GM19467 (cell line): ENCODE measurements at regions not wholly inside any gene's neighbourhood (a gene's known extent, or its start where the extent isn't known, plus 50 kb on each side); places are given as distances from the start of the nearest gene placed in this dataset.

Experiments used
- ATAC-seq: cut with Tn5 transposase; IDR thresholded peaks from one replicate; pipeline ENCODE4 v1.9.1; 2021; ENCODE audit warnings: mild to moderate bottlenecking, moderate library complexity; ENCODE audit not compliant: unreplicated experiment

DNA sequence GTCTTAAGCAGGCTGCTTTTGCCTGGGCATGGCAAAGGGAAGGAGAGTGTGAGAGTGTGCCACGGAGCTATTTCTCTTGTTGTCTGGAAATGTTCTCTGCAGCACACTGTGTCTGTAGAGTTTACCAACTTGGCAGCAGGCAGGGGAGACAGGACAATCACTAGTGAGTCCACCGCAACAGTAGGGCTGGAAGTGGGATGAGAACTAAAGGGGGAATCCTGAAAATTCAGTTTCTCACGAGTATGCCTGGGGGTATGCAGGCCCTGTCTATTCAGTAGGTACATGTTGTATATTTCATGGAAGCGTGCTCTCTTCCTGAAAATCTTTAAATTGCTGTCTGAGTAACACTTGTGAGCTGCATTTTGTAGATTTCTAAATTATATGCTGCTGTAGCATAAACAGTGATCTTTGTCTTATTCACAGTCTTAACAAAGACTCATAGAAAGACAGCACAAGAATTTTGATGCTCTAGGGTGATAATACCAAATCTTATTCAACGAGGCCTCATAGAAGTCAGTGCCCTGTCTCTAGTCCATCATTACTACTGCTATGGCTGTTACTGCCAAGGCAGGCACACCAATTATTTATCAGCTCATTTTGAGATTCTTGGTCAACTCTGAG is 200.4 kb upstream of the LEF1 start:
- ATAC-seq: no peak

DNA sequence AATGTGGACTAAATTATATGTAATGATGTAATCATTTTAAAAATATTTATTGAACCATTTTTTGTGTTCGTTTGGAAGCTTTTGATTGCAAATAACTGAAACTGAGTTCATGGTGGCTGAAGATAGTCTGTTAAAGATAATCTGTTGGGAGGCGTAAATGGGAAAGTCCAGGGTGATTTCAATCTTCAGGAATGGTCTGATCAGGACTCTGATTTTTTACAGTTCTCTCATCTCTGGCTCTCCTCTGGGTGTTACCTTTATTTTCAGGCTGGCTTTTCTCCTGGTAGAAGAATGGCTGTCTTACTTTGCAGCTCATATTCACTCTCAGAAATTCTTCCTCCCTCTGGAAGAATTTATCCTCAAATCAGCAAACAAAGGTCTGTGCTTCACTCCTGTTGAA is 199.0 kb upstream of the LEF1 start:
- ATAC-seq: no peak

DNA sequence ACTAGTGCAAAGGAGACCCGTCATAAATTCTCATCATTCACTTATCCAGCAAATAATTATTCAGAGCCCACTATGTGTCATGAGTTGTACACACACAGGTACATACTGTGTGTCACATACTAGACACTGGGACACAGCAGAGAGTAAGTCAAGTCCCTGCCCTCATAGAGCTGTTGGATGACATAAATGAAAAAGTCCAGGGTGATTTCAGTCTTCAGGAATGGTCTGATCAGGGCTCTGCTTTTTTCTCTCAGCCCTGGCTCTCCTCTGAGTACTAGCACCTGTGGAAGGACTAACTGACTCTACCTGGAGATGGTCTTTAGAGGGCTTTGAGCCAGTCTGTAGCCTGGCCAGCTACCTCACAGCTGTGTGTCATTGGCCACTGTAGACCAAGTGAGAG is 198.0 kb upstream of the LEF1 start:
- no peak for ATAC-seq

DNA sequence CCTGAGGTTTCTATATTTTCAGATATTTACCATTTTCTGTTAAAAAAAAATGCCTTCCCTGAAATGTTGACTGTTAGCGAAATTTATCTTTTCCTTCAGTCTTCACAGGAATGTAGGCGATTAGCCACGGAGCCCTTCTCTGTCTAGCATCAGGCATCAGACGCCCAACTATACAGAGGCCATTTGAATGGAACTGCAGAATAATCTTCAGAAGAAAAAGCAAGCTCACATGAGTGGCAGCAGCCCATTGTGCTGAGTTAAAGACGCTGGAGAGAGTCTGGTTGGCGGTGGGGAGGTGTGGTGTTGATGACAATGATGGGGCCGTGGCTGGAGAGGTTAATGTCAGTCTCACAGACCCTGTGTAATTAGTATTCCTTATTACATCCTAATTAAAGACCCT is 196.8 kb upstream of the LEF1 start:
- ATAC-seq: no peak

DNA sequence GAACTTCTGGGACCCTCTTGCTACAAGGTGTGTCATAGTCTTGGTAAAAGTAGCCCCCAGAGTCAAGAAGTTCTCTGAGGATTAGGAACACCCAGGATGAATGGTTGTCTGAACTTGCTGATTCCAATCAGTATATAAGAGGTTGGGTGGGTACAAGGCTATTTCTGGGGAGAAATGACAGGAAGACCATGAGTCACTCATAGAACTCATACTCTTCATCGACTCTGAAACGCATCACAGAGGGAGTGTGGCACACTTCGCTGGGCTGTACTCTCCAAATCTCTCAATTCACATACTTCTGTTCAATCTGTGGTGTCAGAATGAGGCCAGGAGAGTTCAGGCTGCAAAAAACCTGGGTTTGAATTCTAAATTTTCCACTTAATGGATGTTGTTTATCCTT is 193.2 kb upstream of the LEF1 start:
- no peak for ATAC-seq

DNA sequence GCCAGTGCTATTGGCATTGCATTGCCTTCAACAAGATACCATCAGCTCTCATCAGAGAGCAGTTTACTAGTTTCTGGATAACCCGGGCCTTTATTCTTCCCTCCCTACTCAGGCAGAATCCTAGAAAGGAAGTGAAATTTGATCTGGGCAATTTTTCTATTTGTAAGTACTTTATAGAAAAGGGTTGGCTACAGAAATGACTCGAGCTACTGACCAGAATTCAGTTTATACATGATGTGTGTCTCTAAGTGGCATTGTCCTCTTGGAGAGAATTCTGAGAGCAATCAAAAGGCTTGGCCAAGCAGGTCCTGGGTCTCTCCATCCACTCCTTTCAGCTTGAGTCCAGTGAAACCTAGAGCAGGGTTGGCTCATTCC is 192.7 kb upstream of the LEF1 start:
- no peak for ATAC-seq

DNA sequence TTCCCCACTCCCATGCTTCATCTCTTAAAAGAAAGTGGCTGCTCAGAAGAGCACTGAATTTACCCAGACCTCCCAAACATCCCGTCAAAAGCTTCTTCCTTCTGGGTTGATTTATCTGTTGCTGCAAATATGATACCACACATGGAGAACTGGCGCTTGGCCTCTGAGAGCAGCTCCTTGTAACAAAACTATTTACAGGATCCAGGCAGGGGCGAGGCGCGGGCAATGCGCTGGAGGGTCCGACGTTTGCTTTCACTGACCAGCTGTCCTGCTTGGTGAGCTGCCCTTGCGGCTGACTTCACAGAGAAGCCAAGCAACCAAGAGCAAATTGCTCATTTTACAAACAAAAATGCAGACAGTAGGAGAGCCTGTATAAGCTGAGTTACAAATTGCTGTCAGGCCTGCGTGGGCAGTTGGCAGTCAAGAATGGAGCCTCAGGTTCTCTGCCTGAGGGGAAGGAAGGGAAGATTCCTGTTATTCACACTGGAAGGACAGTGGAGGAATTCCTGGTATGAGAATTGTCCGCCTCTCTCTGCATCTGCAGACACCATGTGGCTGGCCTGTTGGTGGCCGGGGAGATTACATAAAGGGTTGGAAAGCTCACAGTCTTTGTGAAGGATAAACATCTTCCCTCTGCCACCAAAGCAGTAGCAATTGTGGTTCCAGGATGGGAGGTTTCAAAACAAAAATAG is 192.2 kb upstream of the LEF1 start:
- ATAC-seq: no peak

DNA sequence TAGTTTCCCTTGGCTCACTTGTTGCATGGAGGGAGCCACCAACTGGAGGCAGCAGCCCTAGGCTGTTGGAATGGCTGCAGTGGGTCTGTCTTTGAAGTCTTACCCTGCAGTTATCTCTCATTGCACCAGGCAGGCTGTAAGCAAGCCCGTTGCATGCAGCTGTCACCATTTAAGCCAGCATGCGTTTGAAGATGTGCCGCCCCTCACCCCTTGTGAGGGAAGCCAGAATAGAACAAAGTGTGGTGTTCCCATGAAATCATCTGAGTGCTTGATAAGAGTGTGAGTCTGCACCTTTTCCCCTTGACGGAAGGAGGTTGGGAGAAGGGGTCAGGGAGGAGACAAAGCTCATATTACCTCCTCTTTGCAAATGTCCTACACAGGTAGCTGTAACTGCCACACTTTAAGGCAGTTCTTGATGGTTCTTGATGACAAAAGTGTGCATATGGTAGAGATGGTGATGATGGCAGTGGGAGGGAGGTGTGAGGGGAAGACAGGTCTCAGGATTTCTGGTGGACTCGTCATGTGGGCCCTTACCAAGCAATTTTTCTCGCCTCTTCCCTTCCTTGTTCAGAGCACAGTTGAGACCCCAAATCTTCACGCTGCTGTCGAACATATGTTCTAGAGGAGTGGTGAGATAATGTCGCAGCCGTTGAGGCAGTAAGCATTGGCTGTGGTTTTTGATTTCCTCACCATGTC is 191.4 kb upstream of the LEF1 start:
- no peak for ATAC-seq

DNA sequence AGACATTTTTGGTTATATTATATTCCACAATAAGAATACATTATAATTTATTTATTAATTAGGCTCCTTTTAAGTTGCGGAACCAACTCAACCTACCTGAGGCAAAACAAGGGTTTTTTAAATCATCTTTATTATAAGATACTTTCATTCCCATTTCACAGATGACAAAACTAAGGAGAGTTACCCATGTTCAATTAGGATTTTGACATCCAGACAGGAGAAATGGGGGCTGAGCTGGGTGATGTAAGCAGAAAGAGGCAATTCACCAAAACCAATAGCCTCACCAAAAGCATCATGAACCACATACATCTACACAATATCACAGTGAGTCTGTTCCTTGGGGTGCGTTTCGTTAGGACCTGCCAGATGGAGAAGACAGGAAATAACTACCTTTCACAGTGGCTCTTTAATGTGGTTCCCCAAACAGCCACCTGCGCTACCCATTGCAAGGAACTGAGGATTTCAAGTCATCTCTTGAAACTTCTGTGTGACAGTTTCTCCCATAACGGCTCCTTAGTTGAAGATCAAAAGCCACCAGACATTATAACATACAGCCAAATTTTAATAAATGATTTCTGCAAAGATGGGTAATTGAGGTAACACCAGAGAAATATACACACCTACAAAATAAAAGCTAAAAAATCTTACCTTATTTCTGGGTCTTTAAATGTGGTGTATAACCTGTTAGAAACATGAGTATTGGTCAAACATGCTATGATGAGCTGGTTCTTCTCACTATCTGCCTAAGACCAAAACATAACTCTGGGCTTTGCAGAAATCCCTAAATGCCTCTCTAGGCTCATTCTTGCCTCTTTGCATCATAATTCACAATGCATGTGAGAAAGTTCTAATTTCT is 190.6 kb upstream of the LEF1 start:
- ATAC-seq: no peak

DNA sequence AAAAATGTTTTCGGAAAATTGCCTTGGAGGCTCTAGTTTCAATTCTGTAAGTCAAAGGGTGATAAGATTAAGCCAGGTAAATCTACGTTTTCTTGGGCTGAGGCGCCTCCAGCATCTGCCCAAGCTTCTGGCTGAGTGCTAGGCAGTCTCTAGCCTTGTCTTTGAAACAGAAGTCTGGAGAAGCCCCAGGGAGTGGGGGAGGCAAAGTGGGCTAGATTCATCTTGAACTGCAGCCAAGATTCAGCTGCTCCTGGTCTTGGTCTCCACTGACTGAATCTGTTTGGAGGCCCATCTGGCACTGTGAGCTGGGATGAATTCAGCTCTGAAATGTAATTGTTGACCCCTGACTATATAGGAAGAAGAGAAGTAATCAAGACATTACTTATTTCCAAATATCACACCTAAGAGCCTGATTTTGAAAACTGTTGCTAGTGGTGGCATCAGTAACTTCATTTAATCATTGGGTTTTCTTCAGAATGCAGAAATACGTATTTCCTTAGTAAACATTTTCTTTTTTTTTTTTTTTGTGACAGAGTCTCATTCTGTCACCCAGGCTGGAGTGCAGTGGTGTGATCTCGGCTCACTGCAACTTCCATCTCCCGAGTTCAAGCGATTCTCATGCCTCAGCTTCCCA is 187.3 kb upstream of the LEF1 start:
- ATAC-seq: no peak

DNA sequence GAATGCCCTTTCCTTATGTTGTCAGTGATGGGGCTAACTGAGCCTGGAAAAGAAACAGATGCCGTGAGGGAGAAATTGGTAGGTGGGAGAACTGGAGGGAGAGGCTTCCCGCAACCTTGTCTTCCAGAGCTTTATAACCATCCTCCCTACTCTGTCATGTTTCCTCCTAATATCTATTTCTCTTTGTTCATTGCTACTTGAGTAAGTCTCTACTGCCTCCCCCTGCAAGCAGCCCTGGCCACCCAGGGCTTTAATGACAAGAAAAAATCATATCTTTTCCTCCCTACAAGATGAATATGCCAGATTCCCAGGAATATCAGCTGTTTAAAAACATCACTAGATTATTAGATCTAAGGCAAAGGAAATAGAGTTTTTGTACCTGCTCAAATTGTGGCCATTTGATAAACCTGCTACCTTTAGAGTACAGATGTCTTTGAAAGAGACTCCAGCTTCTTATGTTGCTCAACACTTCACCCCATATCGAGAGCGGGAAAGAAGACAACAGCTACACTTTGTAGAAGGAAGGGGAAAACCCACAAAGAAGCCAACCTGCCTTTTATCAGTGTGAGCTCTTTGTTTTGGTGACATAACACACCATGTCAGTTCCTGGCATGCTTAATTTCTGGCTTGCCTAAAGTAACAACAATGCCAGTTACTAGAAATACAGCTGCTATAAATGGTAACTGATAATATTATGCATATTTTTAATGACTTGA is 186.6 kb upstream of the LEF1 start:
- no peak for ATAC-seq

DNA sequence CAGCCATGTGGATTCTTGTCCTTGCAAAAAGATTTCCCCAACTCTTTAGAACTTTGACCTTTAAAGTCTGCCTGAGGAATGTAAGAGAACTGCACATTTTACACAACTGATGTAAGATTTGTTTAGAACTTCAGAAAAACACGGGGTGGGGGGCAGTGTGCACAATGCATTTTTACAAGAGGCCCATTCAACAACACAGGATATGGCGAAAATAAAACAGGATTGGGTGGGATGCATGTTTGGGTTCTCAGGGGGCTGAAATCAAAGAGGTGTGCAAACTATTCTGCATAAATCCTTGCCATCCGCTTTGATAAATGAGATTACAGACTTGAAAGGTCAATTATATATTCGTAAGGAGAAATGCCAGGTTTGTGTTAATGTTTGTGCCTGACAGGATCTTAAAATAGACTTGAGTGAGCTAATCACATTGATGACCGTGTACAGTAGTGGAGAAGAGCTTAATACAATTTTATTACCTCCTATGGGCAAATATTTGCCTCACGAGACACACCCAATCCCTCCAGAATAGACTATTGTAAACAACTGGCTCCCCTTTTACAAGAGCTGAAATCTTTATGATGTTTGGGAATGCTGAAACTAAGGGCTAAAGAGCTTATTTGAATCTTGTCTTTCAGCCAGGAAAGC is 184.1 kb upstream of the LEF1 start:
- no peak for ATAC-seq

DNA sequence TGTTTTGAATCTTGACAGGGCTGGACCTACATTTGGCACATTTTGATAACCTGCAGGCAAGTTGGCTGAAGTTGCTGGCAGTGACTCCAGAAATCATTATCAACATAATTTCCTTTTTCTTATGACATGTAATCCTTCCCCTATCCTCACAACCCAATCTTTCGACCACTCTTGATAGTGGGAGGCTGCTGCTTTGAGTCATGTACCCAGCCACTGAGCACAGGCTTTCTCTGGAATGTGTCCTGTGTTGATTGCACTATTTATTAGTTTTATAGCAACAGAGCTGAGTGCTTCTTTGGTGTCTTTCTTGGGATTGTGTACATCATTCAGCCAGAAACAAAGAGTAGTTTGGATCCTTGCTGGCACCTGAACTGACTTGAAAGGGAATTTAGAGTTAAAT is 183.1 kb upstream of the LEF1 start:
- ATAC-seq: no peak

DNA sequence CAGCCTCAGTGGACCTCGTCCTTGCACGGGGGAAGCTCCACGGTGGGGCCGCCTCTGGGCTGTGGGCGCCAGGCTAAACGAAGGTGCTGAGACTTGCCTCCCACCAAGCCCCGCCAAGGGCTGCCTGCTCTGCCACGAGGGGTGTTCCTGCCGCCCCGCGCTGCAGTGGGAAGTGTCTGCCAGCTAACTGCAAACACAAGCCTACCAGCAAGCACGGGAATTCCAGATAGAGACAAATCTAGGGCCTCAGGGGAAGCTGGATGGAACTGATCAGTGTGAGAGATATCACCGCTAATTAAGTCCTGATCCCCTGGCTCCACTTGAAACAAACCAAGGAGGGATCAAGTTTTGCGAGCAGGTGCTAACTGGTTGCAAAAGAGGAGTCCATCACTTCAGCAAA is 181.6 kb upstream of the LEF1 start:
- ATAC-seq: no peak

DNA sequence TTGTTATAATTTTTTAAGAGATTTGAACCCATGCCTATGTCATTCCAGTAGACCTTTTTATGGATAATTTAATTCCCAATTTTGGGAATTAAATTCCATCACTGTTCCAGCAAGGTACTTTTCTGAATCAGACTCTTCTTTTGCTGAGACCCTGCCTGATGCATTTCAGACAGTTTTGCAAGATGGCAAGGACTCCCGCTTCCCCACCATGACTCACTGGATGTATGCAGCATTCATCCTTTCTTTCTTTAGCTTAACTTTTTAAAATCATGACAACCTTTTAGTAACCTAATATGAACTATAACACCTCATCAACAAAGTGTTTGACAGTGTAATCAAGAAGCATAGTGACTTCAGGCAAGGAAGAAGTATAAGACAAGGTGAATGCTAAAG is 178.1 kb upstream of the LEF1 start:
- no peak for ATAC-seq

DNA sequence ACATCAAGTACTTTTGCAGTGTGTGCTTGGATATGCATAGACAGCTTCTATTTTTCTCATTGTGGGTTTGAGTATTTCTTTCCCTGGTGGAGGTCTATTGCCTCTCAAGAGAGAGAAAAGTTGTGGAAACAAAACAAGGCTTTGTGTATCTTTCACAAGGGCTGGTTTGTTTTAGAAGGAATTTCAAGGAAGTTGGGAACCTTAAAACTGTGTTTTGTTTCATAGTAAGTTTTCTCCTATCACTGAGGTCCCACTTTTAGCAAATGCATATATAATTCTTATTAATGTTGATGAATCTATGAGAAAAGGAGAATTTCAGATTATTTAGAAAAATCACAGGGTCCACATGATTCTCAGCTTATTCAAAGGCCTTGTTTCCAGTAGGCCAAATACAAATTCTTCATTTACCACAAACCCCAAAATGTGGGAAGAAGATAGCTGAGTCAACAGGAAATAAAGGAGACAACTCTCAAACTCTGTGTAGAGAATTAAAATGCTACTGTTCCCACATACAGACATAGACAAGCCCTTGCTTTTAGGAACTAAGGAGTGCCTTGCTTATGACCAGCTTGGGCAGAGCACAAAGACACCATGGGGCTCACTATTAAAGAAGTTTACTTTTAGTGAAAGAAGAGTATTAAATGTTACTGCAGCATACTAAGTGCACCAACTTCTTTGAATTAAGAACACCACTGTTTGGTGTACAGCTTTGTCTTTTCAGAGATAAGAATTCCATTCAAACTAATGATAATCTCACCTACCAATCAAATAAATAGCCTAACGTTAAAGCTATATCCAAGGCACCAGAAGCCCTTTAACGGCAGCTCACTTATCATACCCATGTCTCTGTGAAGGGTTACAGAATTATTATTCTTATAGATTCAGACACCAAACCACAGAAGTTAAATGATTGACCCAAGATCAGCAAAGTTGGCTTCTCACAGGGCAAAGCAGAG is 177.4 kb upstream of the LEF1 start:
- ATAC-seq: no peak

DNA sequence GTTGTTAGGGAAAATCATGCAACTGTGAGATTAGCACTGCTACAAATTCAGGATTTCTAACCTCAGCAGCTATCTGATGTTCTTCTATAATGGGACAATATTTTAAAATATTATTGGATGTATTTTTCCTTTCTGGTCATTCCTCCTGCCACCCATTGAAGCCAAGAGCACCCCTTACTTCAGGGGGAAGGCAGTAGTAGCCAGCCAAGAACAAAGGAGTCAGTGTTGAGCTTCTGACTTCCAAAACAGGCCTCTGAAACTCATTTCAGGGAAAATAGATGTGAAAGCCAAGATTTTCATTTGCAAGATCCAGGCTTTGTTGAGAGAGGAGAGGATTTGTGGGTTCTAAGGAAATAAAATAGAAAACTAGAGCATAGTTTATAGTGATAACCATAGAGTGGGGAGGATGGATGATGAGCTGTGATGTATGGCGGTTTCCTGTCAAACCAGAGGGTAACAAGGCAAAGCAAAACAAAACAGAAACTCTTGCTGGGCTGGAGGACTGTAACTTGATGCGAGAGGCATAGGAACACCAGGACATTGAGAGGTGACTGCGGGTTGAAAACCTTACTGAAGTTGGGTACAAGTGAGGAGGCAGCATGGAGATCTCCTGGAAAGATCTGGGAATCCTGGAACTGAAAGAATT is 173.7 kb upstream of the LEF1 start:
- no peak for ATAC-seq

DNA sequence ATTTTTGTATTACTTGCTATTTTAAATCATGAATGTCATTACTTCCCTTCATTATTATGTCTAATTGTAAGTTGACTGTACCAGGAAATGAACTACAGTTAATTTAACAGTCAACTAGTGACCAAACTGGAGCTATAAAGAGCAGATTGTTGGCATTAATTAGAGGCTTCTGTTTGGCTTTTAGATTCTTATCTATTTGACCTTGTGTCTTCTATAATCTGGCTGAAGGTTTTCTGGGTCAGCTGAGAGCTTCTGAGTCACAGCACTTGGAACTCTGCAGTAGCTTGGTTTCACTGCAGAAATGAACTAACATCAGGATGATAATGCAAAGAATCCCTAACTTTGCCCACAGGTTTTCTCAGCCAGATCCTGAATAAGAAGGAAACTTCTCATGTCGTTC is 169.2 kb upstream of the LEF1 start:
- no peak for ATAC-seq
